Caco-2 (cell line): ENCODE measurements at regions not wholly inside any gene's neighbourhood (a gene's known extent, or its start where the extent isn't known, plus 50 kb on each side); places are given as distances from the start of the nearest gene placed in this dataset.

Experiments used
- BruUV-seq: library from RNA; stranded (reverse); fragments of 400-500 nt; replicated peaks from 2 replicates; lab custom pipeline; 2021; lab: Mats Ljungman, UMichigan
- CTCF ChIA-PET: fragments of 300-600 bp; sonication (Branson Sonifier 250); formaldehyde crosslinking; loops from one replicate; lab custom pipeline; 2022; ENCODE audit warnings: antibody characterized with exemption; lab: Charles Lee
- POLR2A ChIA-PET: fragments of 300-600 bp; sonication (Branson Sonifier 250); formaldehyde crosslinking; loops from one replicate; lab custom pipeline; 2022; ENCODE audit warnings: antibody characterized with exemption; lab: Charles Lee
- DNase-seq, 2 experiments: peaks; one replicate each; pipeline versions ENCODE4 v3.0.0 to v3.0.0-alpha.2; 2020 to 2022
- H3K27me3 ChIP-seq: replicated peaks from 2 replicates; pipeline ENCODE4 v1.6.0; 2011; ENCODE audit warnings: low read length; ENCODE audit not compliant: control insufficient read depth, insufficient read depth
- H3K36me3 ChIP-seq: 2 replicates; pipeline ENCODE4 v1.5.1; 2011; ENCODE audit warnings: low read length; ENCODE audit not compliant: control insufficient read depth, insufficient read depth
- H3K4me1 ChIP-seq: fragments of 250-450 bp; sonication (Bioruptor Pico); 2 replicates; pipeline ENCODE4 v1.5.1; 2020; ENCODE audit warnings: mild to moderate bottlenecking
- H3K4me3 ChIP-seq: 2 replicates; pipeline ENCODE4 v1.5.1; 2011; ENCODE audit warnings: low read depth, mild to moderate bottlenecking, control low read depth, low read length
- H3K9me3 ChIP-seq: fragments of 250-450 bp; sonication (Bioruptor Pico); 2 replicates; pipeline ENCODE4 v1.5.1; 2020; ENCODE audit warnings: mild to moderate bottlenecking, moderate library complexity
- H3K27ac Mint-ChIP-seq: one replicate; pipeline ENCODE4 v1.8.0; 2022; ENCODE audit warnings: mixed read lengths; ENCODE audit not compliant: unreplicated experiment
- H3K27me3 Mint-ChIP-seq: one replicate; pipeline ENCODE4 v1.8.0; 2022; ENCODE audit warnings: mixed read lengths; ENCODE audit not compliant: insufficient read depth, unreplicated experiment
- H3K36me3 Mint-ChIP-seq: one replicate; pipeline ENCODE4 v1.8.0; 2022; ENCODE audit warnings: mild to moderate bottlenecking, mixed read lengths; ENCODE audit not compliant: insufficient read depth, unreplicated experiment
- H3K4me1 Mint-ChIP-seq: one replicate; pipeline ENCODE4 v1.8.0; 2022; ENCODE audit warnings: low read depth, mixed read lengths; ENCODE audit not compliant: unreplicated experiment
- H3K4me3 Mint-ChIP-seq: one replicate; pipeline ENCODE4 v1.8.0; 2022; ENCODE audit warnings: mild to moderate bottlenecking, moderate library complexity, mixed read lengths; ENCODE audit not compliant: unreplicated experiment
- H3K9me3 Mint-ChIP-seq: one replicate; pipeline ENCODE4 v1.8.0; 2022; ENCODE audit warnings: mixed read lengths; ENCODE audit not compliant: unreplicated experiment
- CTCF ChIP-seq, 2 experiments: fragments of 200-600 bp in 1 of 2; IDR thresholded peaks; 1 replicate in 1 of 2; 2 replicates in 1 of 2; pipeline versions ENCODE4 v1.5.1 to v1.8.0; 2011 to 2022; ENCODE audit warnings: antibody characterized with exemption in 1 of 2, control low read depth in 1 of 2, inconsistent platforms in 1 of 2, low read depth in 1 of 2, low read length in 1 of 2, mild to moderate bottlenecking in 1 of 2, moderate library complexity in 1 of 2; ENCODE audit not compliant: insufficient read depth in 1 of 2, severe bottlenecking in 1 of 2, unreplicated experiment in 1 of 2
- intact Hi-C: fragments of 100-400 bp; cut with micrococcal nuclease; formaldehyde crosslinking; loops from one replicate; pipeline ENCODE4 v1.10.0; 2022; ENCODE audit not compliant: unreplicated experiment

DNA sequence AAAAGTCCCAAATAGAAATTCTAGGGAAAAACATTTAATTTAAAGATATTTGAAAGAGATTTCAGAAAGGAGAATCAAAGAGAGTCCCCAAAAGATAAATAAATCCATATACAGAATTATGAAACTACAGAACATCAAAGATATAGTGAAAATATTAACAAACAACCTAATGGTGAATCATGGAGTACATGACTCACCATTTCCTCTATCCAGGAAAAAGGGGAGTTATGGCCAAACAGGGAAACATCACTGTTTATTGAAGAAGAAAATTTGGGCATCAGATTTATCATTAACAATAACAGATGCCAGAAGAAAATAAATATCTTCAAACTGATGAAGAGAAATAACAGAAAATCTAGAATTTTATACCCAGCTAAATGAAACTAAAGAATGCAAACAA is 448.3 kb downstream of the CDH2 start:
- no TSS peak for BruUV-seq
- Mint-ChIP-seq H3K36me3 (no peaks in the 10 kb centered on the region), H3K9me3 (peaks cover 12% of the 10 kb centered on the region), H3K27me3 (no peaks in the 10 kb centered on the region), H3K4me1 (no peaks in the 10 kb centered on the region), H3K4me3 (no peak overlapping the region), H3K27ac (no peak overlapping the region)
- intact Hi-C loops: no loop called here
- ChIA-PET CTCF (no interaction called here), POLR2A (no interaction called here)
- no peaks in the 10 kb centered on the region for H3K36me3 ChIP-seq
- H3K9me3 ChIP-seq: no peaks in the 10 kb centered on the region
- no peak overlapping the region for H3K4me3 ChIP-seq
- no peaks in the 10 kb centered on the region for H3K27me3 ChIP-seq
- no peak for TF ChIP-seq CTCF (IDR thresholded peaks at IDR 0.05; ENCODE audit: insufficient read depth in 1 of 2, low read depth in 1 of 2, low read length in 1 of 2, severe bottlenecking in 1 of 2, unreplicated experiment in 1 of 2)
- no peaks in the 10 kb centered on the region for H3K4me1 ChIP-seq
- DNase-seq: no peak

DNA sequence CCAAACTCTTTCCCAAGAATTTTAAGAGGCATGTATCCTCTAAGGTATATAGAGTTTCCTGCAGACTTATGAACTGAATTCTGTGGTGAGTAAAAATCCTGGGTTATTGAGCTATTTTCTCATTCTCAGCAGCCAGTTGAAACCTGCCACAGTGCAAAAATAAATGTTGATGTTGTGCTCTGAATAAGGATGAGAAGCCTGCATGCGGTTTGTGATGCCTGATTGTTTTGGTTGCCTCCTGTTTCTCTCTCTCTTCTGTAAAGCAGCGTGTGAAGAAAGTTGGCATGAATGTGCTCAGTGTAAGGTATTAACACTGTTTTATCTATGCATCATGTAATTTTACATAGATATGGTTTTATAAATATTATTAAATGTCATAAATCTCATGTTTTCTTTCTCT is 452.6 kb downstream of the CDH2 start:
- H3K27me3 Mint-ChIP-seq: no peaks in the 10 kb centered on the region
- H3K36me3 Mint-ChIP-seq: no peaks in the 10 kb centered on the region
- DNase-seq: no peak
- H3K27ac Mint-ChIP-seq: no peak overlapping the region
- H3K4me3 Mint-ChIP-seq: no peak overlapping the region
- no peak for TF ChIP-seq CTCF (IDR thresholded peaks at IDR 0.05; ENCODE audit: insufficient read depth in 1 of 2, low read depth in 1 of 2, low read length in 1 of 2, severe bottlenecking in 1 of 2, unreplicated experiment in 1 of 2)
- Histone ChIP-seq H3K4me3 (no peak overlapping the region), H3K4me1 (no peaks in the 10 kb centered on the region), H3K27me3 (no peaks in the 10 kb centered on the region), H3K36me3 (no peaks in the 10 kb centered on the region), H3K9me3 (no peaks in the 10 kb centered on the region)
- H3K9me3 Mint-ChIP-seq: peaks cover 12% of the 10 kb centered on the region
- POLR2A ChIA-PET: no interaction called here
- H3K4me1 Mint-ChIP-seq: no peaks in the 10 kb centered on the region
- no TSS peak for BruUV-seq
- CTCF ChIA-PET: no interaction called here
- intact Hi-C loops: no loop called here

- H3K9me3 ChIP-seq: no peaks in the 10 kb centered on the region
- ChIA-PET CTCF (no interaction called here), POLR2A (no interaction called here)
- no peaks in the 10 kb centered on the region for H3K4me1 Mint-ChIP-seq
- TF ChIP-seq CTCF (IDR thresholded peaks at IDR 0.05; ENCODE audit: insufficient read depth in 1 of 2, low read depth in 1 of 2, low read length in 1 of 2, severe bottlenecking in 1 of 2, unreplicated experiment in 1 of 2): no peak
- no peak overlapping the region for H3K4me3 ChIP-seq
- no peak overlapping the region for H3K27ac Mint-ChIP-seq
- H3K9me3 Mint-ChIP-seq: peaks cover 8% of the 10 kb centered on the region
- H3K4me3 Mint-ChIP-seq: no peak overlapping the region
- no peaks in the 10 kb centered on the region for H3K36me3 ChIP-seq
- H3K27me3 Mint-ChIP-seq: no peaks in the 10 kb centered on the region
- no peak for DNase-seq
- intact Hi-C loops: no loop called here
- H3K36me3 Mint-ChIP-seq: no peaks in the 10 kb centered on the region
- H3K4me1 ChIP-seq: no peaks in the 10 kb centered on the region
- H3K27me3 ChIP-seq: no peaks in the 10 kb centered on the region
- no TSS peak for BruUV-seq
Observed at GRCh38 chr18:27723168-27723567, 453.8 kb downstream of the CDH2 start.
